Cerebellar cortex (tissue), 1 donor: ENCODE measurements at regions not wholly inside any gene's neighbourhood (a gene's known extent, or its start where the extent isn't known, plus 50 kb on each side); places are given as distances from the start of the nearest gene placed in this dataset.
"Not testable (repeated sequence)": the region's sequence is repeated elsewhere in the genome, so short reads cannot be mapped to it uniquely, and the experiment has no call there.

Experiments used
- DNase-seq: peaks from one replicate; pipeline ENCODE4 v3.0.0-alpha.2; 2015; ENCODE audit warnings: low spot score

GRCh38 chr7:110262251-110262650 lies 828.7 kb upstream of the LRRN3 start:
- DNase-seq, result no peak

GRCh38 chr7:110264288-110264687 lies 826.6 kb upstream of the LRRN3 start:
- DNase-seq, result no peak

GRCh38 chr7:110281362-110281761 lies 809.6 kb upstream of the LRRN3 start:
- DNase-seq, result no peak

GRCh38 chr7:110283056-110283455 lies 807.9 kb upstream of the LRRN3 start:
- no peak for DNase-seq

- DNase-seq, result no peak
These were observed 799.5 kb upstream of the LRRN3 start for GRCh38 chr7:110291430-110291829.

- DNase-seq, result no peak
These were observed 794.6 kb upstream of the LRRN3 start for GRCh38 chr7:110296321-110296720.

GRCh38 chr7:110307776-110308175 lies 783.2 kb upstream of the LRRN3 start:
- DNase-seq, result no peak

GRCh38 chr7:110308791-110309190 lies 782.1 kb upstream of the LRRN3 start:
- no peak for DNase-seq

- no peak for DNase-seq
These were observed 781.0 kb upstream of the LRRN3 start for GRCh38 chr7:110309941-110310340.

- no peak for DNase-seq
These were observed 779.4 kb upstream of the LRRN3 start for GRCh38 chr7:110311556-110311955.

GRCh38 chr7:110317541-110318265 lies 773.2 kb upstream of the LRRN3 start:
- no peak for DNase-seq

GRCh38 chr7:110320285-110320684 lies 770.6 kb upstream of the LRRN3 start:
- not testable (repeated sequence) for DNase-seq

GRCh38 chr7:110322796-110323195 lies 768.1 kb upstream of the LRRN3 start:
- no peak for DNase-seq

- no peak for DNase-seq
These were observed 764.0 kb upstream of the LRRN3 start for GRCh38 chr7:110326966-110327365.

- no peak for DNase-seq
These were observed 754.5 kb upstream of the LRRN3 start for GRCh38 chr7:110336423-110336822.

- DNase-seq, result no peak
These were observed 753.3 kb upstream of the LRRN3 start for GRCh38 chr7:110337646-110338045.

GRCh38 chr7:110347081-110347480 lies 743.8 kb upstream of the LRRN3 start:
- DNase-seq, result no peak

GRCh38 chr7:110356438-110356837 lies 734.5 kb upstream of the LRRN3 start:
- no peak for DNase-seq

- DNase-seq, result no peak
These were observed 732.9 kb upstream of the LRRN3 start for GRCh38 chr7:110358028-110358427.

- DNase-seq, result no peak
These were observed 719.2 kb upstream of the LRRN3 start for GRCh38 chr7:110371709-110372108.

GRCh38 chr7:110372685-110373084 lies 718.2 kb upstream of the LRRN3 start:
- DNase-seq, result no peak

- DNase-seq, result peak; percentile 14
These were observed 717.5 kb upstream of the LRRN3 start for GRCh38 chr7:110373416-110373815.

GRCh38 chr7:110373859-110374258 lies 717.1 kb upstream of the LRRN3 start:
- no peak for DNase-seq

- no peak for DNase-seq
These were observed 715.9 kb upstream of the LRRN3 start for GRCh38 chr7:110375068-110375467.
